ENCODE measurements at regions not wholly inside any gene's neighbourhood (a gene's known extent, or its start where the extent isn't known, plus 50 kb on each side); places are given as distances from the start of the nearest gene placed in this dataset.

DNA sequence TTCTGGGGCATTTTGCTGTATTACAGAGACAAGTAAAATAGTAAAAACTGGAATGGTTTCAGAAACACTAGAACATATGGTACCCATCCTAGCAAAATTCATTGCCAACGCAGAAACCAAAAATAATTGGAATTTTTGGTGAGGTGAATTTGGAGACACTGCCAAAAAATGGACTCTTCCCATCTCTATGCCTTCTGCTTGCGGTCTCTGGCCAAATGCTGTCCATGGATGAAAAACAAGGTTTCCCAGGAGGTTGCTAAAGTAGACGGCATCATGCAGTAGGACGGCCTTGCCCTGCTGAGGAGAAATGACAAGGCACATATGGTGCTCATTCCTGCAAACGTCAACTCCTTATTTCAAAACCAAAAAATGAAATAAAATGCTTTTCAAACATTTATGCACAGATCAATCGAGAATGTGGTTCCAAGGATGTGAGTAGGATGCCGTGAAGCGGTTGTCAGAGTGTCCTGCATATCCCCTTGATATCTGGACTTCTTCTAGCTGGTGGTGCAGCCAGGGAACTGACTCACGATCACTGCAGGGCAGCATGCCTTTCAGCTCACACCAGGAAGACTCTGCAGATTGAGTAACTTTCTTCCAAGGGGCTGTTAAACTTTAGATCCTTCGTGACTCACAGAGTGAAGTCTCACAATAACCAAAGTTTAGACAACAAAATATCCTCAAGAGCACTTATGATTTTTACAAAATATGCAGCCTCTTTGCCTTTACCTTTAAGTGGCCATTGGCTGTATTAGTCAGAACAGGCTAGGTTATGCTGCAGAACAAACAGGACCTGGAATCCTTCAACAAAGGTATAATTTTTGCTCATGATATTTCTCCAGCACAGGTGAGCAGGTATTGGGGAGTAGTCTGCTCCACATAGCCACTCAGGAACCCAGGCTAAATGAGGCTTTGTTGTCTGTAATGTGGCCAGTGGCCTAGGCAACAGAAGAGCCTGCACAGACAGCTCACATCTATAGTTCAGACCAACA, 149.4 kb upstream of the NDUFV2 start:
- ChIA-PET POLR2A (interaction anchor here (0.7 kb wide), 1 partner anchor 78 kb away, joined by 3 read pairs; no protein-coding TSS in a partner anchor), CTCF (ENCODE audit: low intra/inter-chr PET ratio) (no interaction called here)
- FAIRE-seq (no peak), DNase-seq (ENCODE audit: extremely low read depth in 1 of 4, low spot score in 3 of 4) (no peak), ATAC-seq (no peak)
- H3K9me1 ChIP-seq (ENCODE audit: control insufficient read depth, insufficient read depth, low read length): no peaks in the 10 kb centered on the region
- WGBS (ENCODE audit: insufficient coverage, low coverage, missing lambda C conversion rate): 54% methylated on average over 10 of the region's 10 CpGs
- no peak overlapping the region; the same call in 1 of the 2 replicates for H2AFZ ChIP-seq (ENCODE audit: low read depth, low read length)
- H3K36me3 ChIP-seq (ENCODE audit: control insufficient read depth, insufficient read depth, low read length): no peaks in the 10 kb centered on the region
- H3K27ac ChIP-seq (ENCODE audit: extremely low read depth, low read depth, low read length): no peak overlapping the region
- H3K9ac ChIP-seq (ENCODE audit: insufficient read depth in 1 of 2, low read depth in 2 of 2, low read length in 2 of 2): no peak overlapping the region
- H3K4me3 ChIP-seq: no peak overlapping the region
- no peak overlapping the region for H3K4me2 ChIP-seq (ENCODE audit: insufficient read depth, low read length)
- no peaks in the 10 kb centered on the region for H3K79me2 ChIP-seq (ENCODE audit: control insufficient read depth, insufficient read depth, low read length)
- no peaks in the 10 kb centered on the region for H4K20me1 ChIP-seq (replicated peaks; ENCODE audit: control insufficient read depth, insufficient read depth, low read length)
- peaks cover 4% of the 10 kb centered on the region; the same call in 1 of the 2 replicates for H3K9me3 ChIP-seq (replicated peaks; ENCODE audit: control insufficient read depth, insufficient read depth, low read depth, low read length)
- H3K4me1 ChIP-seq (replicated peaks in 1 of 2; ENCODE audit: control insufficient read depth in 2 of 2, insufficient read depth in 2 of 2, low read length in 2 of 2): peaks cover 20 to 33% of the 10 kb centered on the region in 2 experiments
- H3K27me3 ChIP-seq (ENCODE audit: control insufficient read depth in 2 of 2, insufficient read depth in 2 of 2, low read length in 2 of 2): no peaks in the 10 kb centered on the region
- in situ Hi-C loops (cut with MboI) (no loop called here), intact Hi-C loops (cut with micrococcal nuclease) (no loop called here)
- no TSS peak for BruUV-seq (replicated peaks)
- 0 out of 2 replicates have a peak, but pooled peaks have one; percentile 73 for TF ChIP-seq TRIM28 (IDR thresholded peaks at IDR 0.05)
- no peak for TF ChIP-seq HLTF (IDR thresholded peaks at IDR 0.05)
- TF ChIP-seq, protein P1, sequence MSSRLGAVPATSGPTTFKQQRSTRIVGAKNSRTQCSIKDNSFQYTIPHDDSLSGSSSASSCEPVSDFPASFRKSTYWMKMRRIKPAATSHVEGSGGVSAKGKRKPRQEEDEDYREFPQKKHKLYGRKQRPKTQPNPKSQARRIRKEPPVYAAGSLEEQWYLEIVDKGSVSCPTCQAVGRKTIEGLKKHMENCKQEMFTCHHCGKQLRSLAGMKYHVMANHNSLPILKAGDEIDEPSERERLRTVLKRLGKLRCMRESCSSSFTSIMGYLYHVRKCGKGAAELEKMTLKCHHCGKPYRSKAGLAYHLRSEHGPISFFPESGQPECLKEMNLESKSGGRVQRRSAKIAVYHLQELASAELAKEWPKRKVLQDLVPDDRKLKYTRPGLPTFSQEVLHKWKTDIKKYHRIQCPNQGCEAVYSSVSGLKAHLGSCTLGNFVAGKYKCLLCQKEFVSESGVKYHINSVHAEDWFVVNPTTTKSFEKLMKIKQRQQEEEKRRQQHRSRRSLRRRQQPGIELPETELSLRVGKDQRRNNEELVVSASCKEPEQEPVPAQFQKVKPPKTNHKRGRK (tag; IDR thresholded peaks at IDR 0.05): no peak
- TF ChIP-seq HCFC1 (IDR thresholded peaks at IDR 0.05; ENCODE audit: low read depth, low read length): no peak
- no peak for TF ChIP-seq TAF7 (tag; IDR thresholded peaks at IDR 0.05)
- TF ChIP-seq KLF6 (CRISPR knock-in tag; IDR thresholded peaks at IDR 0.05; ENCODE audit: borderline replicate concordance): no peak
- TF ChIP-seq NFIC (IDR thresholded peaks at IDR 0.05): no peak
- no peak for TF ChIP-seq COPS2 (conservative IDR thresholded peaks at IDR 0.05)
- TF ChIP-seq ZNF41 (CRISPR knock-in tag; conservative IDR thresholded peaks at IDR 0.05): no peak
- TF ChIP-seq ZNF12 (CRISPR knock-in tag; IDR thresholded peaks at IDR 0.05): peak; percentile 99
- TF ChIP-seq, protein P2, sequence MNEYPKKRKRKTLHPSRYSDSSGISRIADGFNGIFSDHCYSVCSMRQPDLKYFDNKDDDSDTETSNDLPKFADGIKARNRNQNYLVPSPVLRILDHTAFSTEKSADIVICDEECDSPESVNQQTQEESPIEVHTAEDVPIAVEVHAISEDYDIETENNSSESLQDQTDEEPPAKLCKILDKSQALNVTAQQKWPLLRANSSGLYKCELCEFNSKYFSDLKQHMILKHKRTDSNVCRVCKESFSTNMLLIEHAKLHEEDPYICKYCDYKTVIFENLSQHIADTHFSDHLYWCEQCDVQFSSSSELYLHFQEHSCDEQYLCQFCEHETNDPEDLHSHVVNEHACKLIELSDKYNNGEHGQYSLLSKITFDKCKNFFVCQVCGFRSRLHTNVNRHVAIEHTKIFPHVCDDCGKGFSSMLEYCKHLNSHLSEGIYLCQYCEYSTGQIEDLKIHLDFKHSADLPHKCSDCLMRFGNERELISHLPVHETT (CRISPR knock-in tag; conservative IDR thresholded peaks at IDR 0.05 in 1 of 2, IDR thresholded peaks at IDR 0.05 in 1 of 2): no peak
- TF ChIP-seq RAD51 (IDR thresholded peaks at IDR 0.05; ENCODE audit: borderline replicate concordance, low read depth): no peak
- TF ChIP-seq FOS (IDR thresholded peaks at IDR 0.05; ENCODE audit: extremely low read depth, insufficient read length): no peak
- no peak for TF ChIP-seq MCM5 (IDR thresholded peaks at IDR 0.05; ENCODE audit: low read depth)
- TF ChIP-seq SOX6 (IDR thresholded peaks at IDR 0.05): no peak
- no peak for TF ChIP-seq NBN (IDR thresholded peaks at IDR 0.05; ENCODE audit: low read depth)
- TF ChIP-seq, protein P3, sequence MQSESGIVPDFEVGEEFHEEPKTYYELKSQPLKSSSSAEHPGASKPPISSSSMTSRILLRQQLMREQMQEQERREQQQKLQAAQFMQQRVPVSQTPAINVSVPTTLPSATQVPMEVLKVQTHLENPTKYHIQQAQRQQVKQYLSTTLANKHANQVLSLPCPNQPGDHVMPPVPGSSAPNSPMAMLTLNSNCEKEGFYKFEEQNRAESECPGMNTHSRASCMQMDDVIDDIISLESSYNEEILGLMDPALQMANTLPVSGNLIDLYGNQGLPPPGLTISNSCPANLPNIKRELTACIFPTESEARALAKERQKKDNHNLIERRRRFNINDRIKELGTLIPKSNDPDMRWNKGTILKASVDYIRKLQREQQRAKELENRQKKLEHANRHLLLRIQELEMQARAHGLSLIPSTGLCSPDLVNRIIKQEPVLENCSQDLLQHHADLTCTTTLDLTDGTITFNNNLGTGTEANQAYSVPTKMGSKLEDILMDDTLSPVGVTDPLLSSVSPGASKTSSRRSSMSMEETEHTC (IDR thresholded peaks at IDR 0.05): no peak
- no peak for TF ChIP-seq STAG1 (CRISPR knock-in tag; IDR thresholded peaks at IDR 0.05; ENCODE audit: borderline replicate concordance)
- no peak for TF ChIP-seq GTF2F1 (IDR thresholded peaks at IDR 0.05; ENCODE audit: low read depth, low read length)
- no peak for TF ChIP-seq ZSCAN29 (IDR thresholded peaks at IDR 0.05)

All from K562 (cell line).